ENCODE measurements at regions not wholly inside any gene's neighbourhood (a gene's known extent, or its start where the extent isn't known, plus 50 kb on each side); places are given as distances from the start of the nearest gene placed in this dataset.

DNA sequence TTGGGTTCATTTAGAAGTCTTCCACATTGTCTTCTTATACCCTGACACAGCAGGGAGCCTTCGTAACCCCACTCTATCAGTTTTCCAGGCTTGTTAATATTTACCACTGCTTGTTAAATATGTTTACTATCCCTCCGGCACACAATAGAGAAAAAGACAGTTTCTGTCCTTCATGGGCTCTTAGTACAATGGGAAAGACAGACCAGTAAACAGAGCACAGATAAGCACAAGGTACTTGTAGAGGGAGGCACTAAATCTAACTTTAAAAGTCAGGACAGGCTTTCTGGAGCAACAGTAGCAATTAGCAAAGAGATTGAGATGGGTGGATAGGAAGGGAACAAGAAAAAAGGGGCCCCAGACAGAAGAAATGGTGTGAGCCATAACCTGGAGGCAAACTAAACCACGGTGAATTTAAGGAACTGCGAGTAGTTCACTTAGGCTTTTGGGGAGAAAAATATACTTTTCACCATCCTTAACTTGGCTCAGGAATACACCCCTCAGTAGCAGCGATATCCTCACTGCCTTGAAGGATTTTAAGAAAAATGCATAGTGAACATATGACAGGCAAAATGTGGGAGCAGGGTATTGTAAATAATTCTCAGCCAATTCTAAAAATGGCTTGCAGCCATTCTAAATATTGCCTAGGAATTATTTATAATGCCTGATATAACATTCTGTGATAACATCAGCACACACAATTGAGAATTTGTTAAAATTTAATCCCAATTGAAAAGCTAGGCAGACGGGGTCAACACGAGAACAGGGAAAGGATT is 383.7 kb downstream of the CDH2 start:
- DNase-seq (ENCODE audit: low spot score): no peak
- in situ Hi-C loops (cut with MboI; ENCODE audit: low pct_unique_long_range_greater_than_20kb, low sequenced_read_pairs, unreplicated experiment): no loop called here
- TF ChIP-seq CTCF (IDR thresholded peaks at IDR 0.05; ENCODE audit: extremely low read depth, insufficient read depth, missing control alignments): no peak

GRCh38 chr18:27789406-27789805 is 387.5 kb downstream of the CDH2 start:
- in situ Hi-C loops (cut with MboI; ENCODE audit: low pct_unique_long_range_greater_than_20kb, low sequenced_read_pairs, unreplicated experiment): no loop called here
- no peak for TF ChIP-seq CTCF (IDR thresholded peaks at IDR 0.05; ENCODE audit: extremely low read depth, insufficient read depth, missing control alignments)

GRCh38 chr18:27787547-27787946 is 389.4 kb downstream of the CDH2 start:
- in situ Hi-C loops (cut with MboI; ENCODE audit: low pct_unique_long_range_greater_than_20kb, low sequenced_read_pairs, unreplicated experiment): no loop called here
- DNase-seq (ENCODE audit: low spot score): no peak
- TF ChIP-seq CTCF (IDR thresholded peaks at IDR 0.05; ENCODE audit: extremely low read depth, insufficient read depth, missing control alignments): no peak

More at GRCh38 chr18:27789406-27789805, 387.5 kb downstream of the CDH2 start:
- DNase-seq (ENCODE audit: low spot score): no peak

DNA sequence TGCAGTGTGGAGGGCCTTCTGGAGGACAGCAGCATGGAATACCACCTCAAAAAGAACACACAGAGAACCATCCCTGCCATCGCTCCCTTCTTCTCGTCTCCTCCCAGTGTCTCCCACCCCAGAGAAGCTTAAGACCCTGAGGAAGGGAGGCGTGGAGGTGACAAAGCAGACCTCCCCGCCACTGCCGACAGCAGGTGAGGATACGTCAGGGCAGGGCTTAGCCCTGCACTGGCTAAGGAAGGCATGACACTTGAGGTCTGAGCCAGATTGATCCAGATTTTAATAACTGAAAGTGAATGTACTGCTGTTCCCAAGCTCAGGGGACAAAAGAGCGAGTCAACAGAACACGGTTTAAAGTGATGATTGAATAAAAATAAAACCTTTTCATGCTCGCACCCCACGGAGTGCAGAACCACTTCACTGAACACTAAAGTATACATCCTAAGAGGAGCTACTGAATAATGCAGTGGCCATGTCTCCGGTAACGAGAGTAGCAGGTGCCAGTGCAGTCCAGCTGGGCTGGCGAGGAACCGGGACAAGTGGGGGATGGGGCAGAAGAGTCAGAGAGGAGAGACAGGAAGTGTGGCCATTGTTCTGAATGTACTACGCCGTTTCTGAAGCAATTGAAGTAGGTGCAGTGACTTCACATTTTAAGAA is 391.0 kb downstream of the CDH2 start:
- no peak for TF ChIP-seq CTCF (IDR thresholded peaks at IDR 0.05; ENCODE audit: extremely low read depth, insufficient read depth, missing control alignments)

DNA sequence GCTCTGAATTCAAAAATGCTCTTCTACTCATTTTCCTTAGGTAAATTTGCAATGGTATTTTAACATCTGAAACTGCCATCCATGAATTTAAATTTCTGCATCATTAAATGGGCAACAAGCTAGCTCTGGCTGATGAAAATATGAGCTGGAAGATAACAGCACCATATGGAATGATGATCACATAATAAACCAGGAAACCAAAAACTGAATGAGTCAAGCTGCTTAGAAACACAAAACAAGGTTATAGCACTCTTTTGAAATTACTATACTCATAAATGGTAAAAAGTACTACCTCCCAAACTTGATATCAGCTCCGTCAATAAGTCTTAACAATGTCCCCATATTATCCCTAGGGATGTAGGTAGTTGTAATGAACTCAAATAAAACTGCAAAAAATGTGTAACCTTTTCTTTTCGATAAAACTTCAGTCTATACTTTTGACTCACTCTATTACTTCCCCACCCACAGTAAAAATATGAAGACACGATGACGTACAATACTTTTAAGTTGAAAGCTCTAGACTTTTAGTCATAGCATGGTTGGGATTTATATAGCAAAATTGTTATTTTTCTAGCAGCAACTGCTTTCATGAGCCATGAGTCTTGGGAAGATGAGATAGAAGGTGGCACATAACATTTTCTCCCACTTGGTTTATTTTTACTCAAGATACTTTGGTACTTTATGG is 396.7 kb downstream of the CDH2 start:
- no peak for TF ChIP-seq CTCF (IDR thresholded peaks at IDR 0.05; ENCODE audit: extremely low read depth, insufficient read depth, missing control alignments)
- DNase-seq (ENCODE audit: low spot score): no peak
- in situ Hi-C loops (cut with MboI; ENCODE audit: low pct_unique_long_range_greater_than_20kb, low sequenced_read_pairs, unreplicated experiment): no loop called here

More for the DNA sequence above, 391.0 kb downstream of the CDH2 start:
- no peak for DNase-seq (ENCODE audit: low spot score)
- in situ Hi-C loops (cut with MboI; ENCODE audit: low pct_unique_long_range_greater_than_20kb, low sequenced_read_pairs, unreplicated experiment): no loop called here

GRCh38 chr18:27778925-27779324 is 398.0 kb downstream of the CDH2 start:
- DNase-seq (ENCODE audit: low spot score): no peak
- in situ Hi-C loops (cut with MboI; ENCODE audit: low pct_unique_long_range_greater_than_20kb, low sequenced_read_pairs, unreplicated experiment): no loop called here
- TF ChIP-seq CTCF (IDR thresholded peaks at IDR 0.05; ENCODE audit: extremely low read depth, insufficient read depth, missing control alignments): no peak
